ENCODE measurements at regions not wholly inside any gene's neighbourhood (a gene's known extent, or its start where the extent isn't known, plus 50 kb on each side); places are given as distances from the start of the nearest gene placed in this dataset.
"Not testable (repeated sequence)": the region's sequence is repeated elsewhere in the genome, so short reads cannot be mapped to it uniquely, and the experiment has no call there.

- H3K36me3 ChIP-seq: no peaks in the 10 kb centered on the region
- no peaks in the 10 kb centered on the region for H3K9me3 ChIP-seq
- no peak for TF ChIP-seq EP300 (IDR thresholded peaks at IDR 0.05)
- H3K4me1 ChIP-seq (ENCODE audit: insufficient read depth): no peaks in the 10 kb centered on the region
- no peaks in the 10 kb centered on the region for H3K27me3 ChIP-seq
- H3K4me3 ChIP-seq: no peak overlapping the region
- WGBS, 3 donors: 66 to 78% (median 77%) methylated on average over 4 of the region's 4 CpGs
- intact Hi-C loops (cut with DNase I): no loop called here
- H3K27ac ChIP-seq: no peak overlapping the region
- DNase-seq: no peak
These were observed 286.2 kb upstream of the EXOC2 start for GRCh38 chr6:978937-979685.

GRCh38 chr6:977226-977625, 284.3 kb upstream of the EXOC2 start:
- intact Hi-C loops (cut with DNase I); H3K4me3 ChIP-seq: not testable (repeated sequence)

GRCh38 chr6:971981-972640, 279.2 kb upstream of the EXOC2 start:
- no peak for TF ChIP-seq CTCF (IDR thresholded peaks at IDR 0.05)
- TF ChIP-seq POLR2A (IDR thresholded peaks at IDR 0.05): no peak
- no peak for TF ChIP-seq EP300 (IDR thresholded peaks at IDR 0.05)
- Histone ChIP-seq H3K27ac (no peak overlapping the region), H3K36me3 (no peaks in the 10 kb centered on the region), H3K4me3 (no peak overlapping the region), H3K9me3 (no peaks in the 10 kb centered on the region), H3K4me1 (ENCODE audit: insufficient read depth) (no peaks in the 10 kb centered on the region), H3K27me3 (no peaks in the 10 kb centered on the region)
- WGBS, 3 donors: 78 to 84% (median 79%) methylated on average over 17 of the region's 17 CpGs
- no peak for DNase-seq
- intact Hi-C loops (cut with DNase I): no loop called here

More at GRCh38 chr6:977226-977625, 284.3 kb upstream of the EXOC2 start:
- H3K9me3 ChIP-seq; H3K36me3 ChIP-seq; H3K27me3 ChIP-seq; H3K4me1 ChIP-seq (ENCODE audit: insufficient read depth); H3K27ac ChIP-seq; DNase-seq: not testable (repeated sequence)

GRCh38 chr6:968791-969190, 275.9 kb upstream of the EXOC2 start:
- H3K36me3 ChIP-seq: no peaks in the 10 kb centered on the region
- 85 to 87% (median 86%) methylated on average over 7 of the region's 7 CpGs for WGBS, 3 donors
- no peak for DNase-seq
- H3K9me3 ChIP-seq: no peaks in the 10 kb centered on the region
- H3K27ac ChIP-seq: no peak overlapping the region
- no peaks in the 10 kb centered on the region for H3K27me3 ChIP-seq
- H3K4me3 ChIP-seq: no peak overlapping the region
- H3K4me1 ChIP-seq (ENCODE audit: insufficient read depth): no peaks in the 10 kb centered on the region
- intact Hi-C loops (cut with DNase I): no loop called here
- TF ChIP-seq CTCF (IDR thresholded peaks at IDR 0.05) (no peak), POLR2A (IDR thresholded peaks at IDR 0.05) (no peak), EP300 (IDR thresholded peaks at IDR 0.05) (no peak)

GRCh38 chr6:967701-968100, 274.8 kb upstream of the EXOC2 start:
- TF ChIP-seq POLR2A (IDR thresholded peaks at IDR 0.05) (no peak), CTCF (IDR thresholded peaks at IDR 0.05) (no peak), EP300 (IDR thresholded peaks at IDR 0.05) (no peak)
- no peak for DNase-seq
- intact Hi-C loops (cut with DNase I): no loop called here
- no peak overlapping the region for H3K27ac ChIP-seq
- no peaks in the 10 kb centered on the region for H3K36me3 ChIP-seq
- 73 to 82% (median 76%) methylated on average over 4 of the region's 4 CpGs for WGBS, 3 donors
- no peaks in the 10 kb centered on the region for H3K9me3 ChIP-seq
- no peak overlapping the region for H3K4me3 ChIP-seq
- no peaks in the 10 kb centered on the region for H3K4me1 ChIP-seq (ENCODE audit: insufficient read depth)
- H3K27me3 ChIP-seq: no peaks in the 10 kb centered on the region

All from ovary (tissue), 7 donors.